Psoas muscle (tissue), 7 donors: ENCODE measurements at regions not wholly inside any gene's neighbourhood (a gene's known extent, or its start where the extent isn't known, plus 50 kb on each side); places are given as distances from the start of the nearest gene placed in this dataset.

Experiments used
- ATAC-seq, 4 donors: fragments of 200-7000 bp; cut with Tn5 transposase; one replicate each; pipeline ENCODE4 v1.9.1; 2020; ENCODE audit warnings: moderate library complexity in 3 of 4, mild to moderate bottlenecking in 2 of 4
- DNase-seq, 2 donors: peaks; one replicate each; pipeline ENCODE4 v3.0.0-alpha.2; 2020
- H3K27ac ChIP-seq: fragments of 200-600 bp; one replicate; pipeline ENCODE4 v1.8.0; 2022
- H3K27me3 ChIP-seq, 3 donors: fragments of 200-600 bp in 1 of 3; one replicate each; pipeline versions ENCODE4 v1.6.1 to v1.8.0; 2013 to 2022; ENCODE audit warnings: low read length in 2 of 3, mild to moderate bottlenecking in 2 of 3, moderate library complexity in 1 of 3; ENCODE audit not compliant: insufficient read depth in 3 of 3
- H3K36me3 ChIP-seq, 2 donors: fragments of 200-600 bp in 1 of 2; one replicate each; pipeline versions ENCODE4 v1.6.1 to v1.8.0; 2013 to 2022; ENCODE audit warnings: low read depth in 1 of 2, mild to moderate bottlenecking in 1 of 2, moderate library complexity in 1 of 2; ENCODE audit not compliant: insufficient read depth in 1 of 2
- H3K4me1 ChIP-seq: fragments of 200-600 bp; one replicate; pipeline ENCODE4 v1.8.0; 2022
- H3K4me3 ChIP-seq: fragments of 200-600 bp; one replicate; pipeline ENCODE4 v1.8.0; 2022; ENCODE audit warnings: mild to moderate bottlenecking
- H3K9me3 ChIP-seq: fragments of 200-600 bp; one replicate; pipeline ENCODE4 v1.8.0; 2022
- CTCF ChIP-seq: fragments of 200-600 bp; IDR thresholded peaks from one replicate; pipeline ENCODE4 v1.8.0; 2022; ENCODE audit warnings: antibody characterized with exemption
- WGBS, 3 donors: extraction: QIAGEN DNeasy Blood & Tissue Kit; methylation state at CpG; one replicate each; pipeline versions ENCODE4 v1.1.6 to v1.1.7; 2013; 5-methylcytosine and 5-hydroxymethylcytosine counted together
- intact Hi-C, 2 donors: fragments of 100-400 bp; cut with DNase I; formaldehyde crosslinking; loops; one replicate each; pipeline versions ENCODE4 v1.11.0 to v1.14.2; 2022
- donor health status: healthy with polysubstance abuse.
- donor health status: DM: no; HTN: no; CAD: no; lungs with moderate emphysema.
- donor health status: Bipolar disorder and iron deficiency.
- donor health status: healthy.
- donor health status: DM: yes; HTN: yes; CAD: no.
- donor health status: DM: no; HTN: no; CAD: no.
- donor health status: DM: yes; HTN: yes; CAD: no.

GRCh38 chr5:61673007-61673735 lies 341.1 kb downstream of the ZSWIM6 start:
- no peak overlapping the region for H3K4me3 ChIP-seq
- WGBS, 3 donors = 32 to 41% (median 37%) methylated on average over 9 of the region's 9 CpGs
- intact Hi-C loops = no loop called here
- peaks cover 5% of the 10 kb centered on the region for H3K4me1 ChIP-seq
- ATAC-seq = peak in 3 of 4 donors; percentile 81 to 90 (median 81)
- no peaks in the 10 kb centered on the region for H3K27me3 ChIP-seq
- TF ChIP-seq CTCF = no peak
- no peak for DNase-seq
- H3K36me3 ChIP-seq = no peaks in the 10 kb centered on the region
- H3K27ac ChIP-seq = no peak overlapping the region
- no peaks in the 10 kb centered on the region for H3K9me3 ChIP-seq

- WGBS, 3 donors = 84 to 88% (median 86%) methylated on average over 4 of the region's 4 CpGs
- no peaks in the 10 kb centered on the region for H3K27me3 ChIP-seq
Observed at GRCh38 chr5:61674378-61674777, 342.3 kb downstream of the ZSWIM6 start.

GRCh38 chr5:61675015-61675692 lies 343.1 kb downstream of the ZSWIM6 start:
- TF ChIP-seq CTCF = no peak
- ATAC-seq (no peak), DNase-seq (no peak)
- Histone ChIP-seq H3K9me3 (no peaks in the 10 kb centered on the region), H3K36me3 (no peaks in the 10 kb centered on the region), H3K27ac (no peak overlapping the region), H3K4me1 (peaks cover 5% of the 10 kb centered on the region), H3K27me3 (no peaks in the 10 kb centered on the region), H3K4me3 (no peak overlapping the region)
- 81 to 86% (median 86%) methylated on average over 5 of the region's 5 CpGs for WGBS, 3 donors
- intact Hi-C loops = no loop called here

More at GRCh38 chr5:61674378-61674777, 342.3 kb downstream of the ZSWIM6 start:
- intact Hi-C loops = no loop called here
- Histone ChIP-seq H3K27ac (no peak overlapping the region), H3K36me3 (no peaks in the 10 kb centered on the region), H3K9me3 (no peaks in the 10 kb centered on the region), H3K4me3 (no peak overlapping the region), H3K4me1 (peaks cover 5% of the 10 kb centered on the region)
- no peak for ATAC-seq
- DNase-seq = no peak
- no peak for TF ChIP-seq CTCF

GRCh38 chr5:61677220-61677619 lies 345.2 kb downstream of the ZSWIM6 start:
- H3K27ac ChIP-seq = no peak overlapping the region
- no peak for ATAC-seq
- no peaks in the 10 kb centered on the region for H3K36me3 ChIP-seq
- peaks cover 5% of the 10 kb centered on the region for H3K4me1 ChIP-seq
- TF ChIP-seq CTCF = no peak
- 76 to 90% (median 82%) methylated on average over 2 of the region's 2 CpGs for WGBS, 3 donors
- H3K4me3 ChIP-seq = no peak overlapping the region
- no peaks in the 10 kb centered on the region for H3K9me3 ChIP-seq
- H3K27me3 ChIP-seq = no peaks in the 10 kb centered on the region
- DNase-seq = no peak
- intact Hi-C loops = no loop called here
